ENCODE measurements at regions not wholly inside any gene's neighbourhood (a gene's known extent, or its start where the extent isn't known, plus 50 kb on each side); places are given as distances from the start of the nearest gene placed in this dataset.

- TF ChIP-seq POLR2A (IDR thresholded peaks at IDR 0.05; ENCODE audit: low read depth, low read length) (no peak), POLR2AphosphoS5 (IDR thresholded peaks at IDR 0.05; ENCODE audit: low read depth, low read length) (no peak), TAF1 (IDR thresholded peaks at IDR 0.05; ENCODE audit: low read depth, low read length) (no peak), SPI1 (IDR thresholded peaks at IDR 0.05; ENCODE audit: low read depth, low read length) (no peak), PAX5 (IDR thresholded peaks at IDR 0.05; ENCODE audit: insufficient read depth, low read length, severe bottlenecking) (no peak), POU2F2 (IDR thresholded peaks at IDR 0.05; ENCODE audit: low read depth, low read length) (no peak)
Observed at GRCh38 chr4:125760201-125760819, 445.6 kb downstream of the FAT4 start.
